Neural crest cell (in vitro differentiated cells): ENCODE measurements at regions not wholly inside any gene's neighbourhood (a gene's known extent, or its start where the extent isn't known, plus 50 kb on each side); places are given as distances from the start of the nearest gene placed in this dataset.

Experiments used
- DNase-seq: peaks from one replicate; pipeline ENCODE4 v3.0.0; 2021; ENCODE audit warnings: low read depth, mixed read lengths, low spot score
- H3K27ac Mint-ChIP-seq: one replicate; pipeline ENCODE4 v1.8.0; 2021; ENCODE audit warnings: mild to moderate bottlenecking, mixed read lengths; ENCODE audit not compliant: unreplicated experiment
- H3K27me3 Mint-ChIP-seq: 2 replicates; pipeline ENCODE4 v1.8.0; 2021; ENCODE audit warnings: low read depth, mild to moderate bottlenecking, mixed read lengths
- H3K36me3 Mint-ChIP-seq: 2 replicates; pipeline ENCODE4 v1.8.0; 2021; ENCODE audit warnings: low read depth, mild to moderate bottlenecking, mixed read lengths
- H3K4me1 Mint-ChIP-seq: 2 replicates; pipeline ENCODE4 v1.8.0; 2021; ENCODE audit warnings: mixed read lengths
- H3K4me3 Mint-ChIP-seq: one replicate; pipeline ENCODE4 v1.8.0; 2021; ENCODE audit warnings: mild to moderate bottlenecking, mixed read lengths
- H3K9me3 Mint-ChIP-seq: 2 replicates; pipeline ENCODE4 v1.8.0; 2021; ENCODE audit warnings: mixed read lengths
- CTCF ChIP-seq: fragments of 200-600 bp; sonication (generic); conservative IDR thresholded peaks from 2 replicates; pipeline ENCODE4 v1.5.0; 2021; ENCODE audit warnings: antibody characterized with exemption, mild to moderate bottlenecking

- DNase-seq: no peak
- Mint-ChIP-seq H3K27me3 (peaks cover 14% of the 10 kb centered on the region), H3K27ac (peak overlapping the region; percentile 9), H3K9me3 (peaks cover 2% of the 10 kb centered on the region), H3K36me3 (no peaks in the 10 kb centered on the region), H3K4me1 (peaks cover 12% of the 10 kb centered on the region), H3K4me3 (no peak overlapping the region)
- no peak for TF ChIP-seq CTCF
Observed at GRCh38 chr3:72247645-72248388, 462.9 kb upstream of the PROK2 start.

- Mint-ChIP-seq H3K27ac (no peak overlapping the region), H3K4me1 (peaks cover 19% of the 10 kb centered on the region), H3K36me3 (no peaks in the 10 kb centered on the region), H3K27me3 (peaks cover 9% of the 10 kb centered on the region), H3K4me3 (no peak overlapping the region), H3K9me3 (no peaks in the 10 kb centered on the region)
- DNase-seq: no peak
- TF ChIP-seq CTCF: no peak
Observed at GRCh38 chr3:72247126-72247525, 462.2 kb upstream of the PROK2 start.

GRCh38 chr3:72246685-72247084 lies 461.7 kb upstream of the PROK2 start:
- no peak for DNase-seq
- no peak overlapping the region for H3K27ac Mint-ChIP-seq
- no peaks in the 10 kb centered on the region for H3K36me3 Mint-ChIP-seq
- H3K4me1 Mint-ChIP-seq: peaks cover 19% of the 10 kb centered on the region
- H3K9me3 Mint-ChIP-seq: no peaks in the 10 kb centered on the region
- TF ChIP-seq CTCF: no peak
- H3K4me3 Mint-ChIP-seq: no peak overlapping the region
- peaks cover 9% of the 10 kb centered on the region for H3K27me3 Mint-ChIP-seq

- H3K27me3 Mint-ChIP-seq: peaks cover 3% of the 10 kb centered on the region
- no peak overlapping the region for H3K4me3 Mint-ChIP-seq
- H3K4me1 Mint-ChIP-seq: peaks cover 19% of the 10 kb centered on the region
- no peak for DNase-seq
- no peaks in the 10 kb centered on the region for H3K36me3 Mint-ChIP-seq
- no peak for TF ChIP-seq CTCF
- H3K27ac Mint-ChIP-seq: peak overlapping the region; percentile 60
- no peaks in the 10 kb centered on the region for H3K9me3 Mint-ChIP-seq
Observed at GRCh38 chr3:72245183-72245811, 460.3 kb upstream of the PROK2 start.

- H3K27ac Mint-ChIP-seq: no peak overlapping the region
- DNase-seq: no peak
- H3K27me3 Mint-ChIP-seq: peaks cover 3% of the 10 kb centered on the region
- H3K9me3 Mint-ChIP-seq: peaks cover 2% of the 10 kb centered on the region
- H3K36me3 Mint-ChIP-seq: no peaks in the 10 kb centered on the region
- no peak for TF ChIP-seq CTCF
- no peak overlapping the region for H3K4me3 Mint-ChIP-seq
- H3K4me1 Mint-ChIP-seq: peaks cover 19% of the 10 kb centered on the region
Observed at GRCh38 chr3:72244396-72244795, 459.4 kb upstream of the PROK2 start.
